ENCODE measurements at regions not wholly inside any gene's neighbourhood (a gene's known extent, or its start where the extent isn't known, plus 50 kb on each side); places are given as distances from the start of the nearest gene placed in this dataset.
"Not testable (repeated sequence)": the region's sequence is repeated elsewhere in the genome, so short reads cannot be mapped to it uniquely, and the experiment has no call there.

GRCh38 chr9:62798884-62799850, 1609.3 kb downstream of the SPATA31A7 start:
- H3K4me3 ChIP-seq (replicated peaks in 1 of 2; ENCODE audit: low read depth in 2 of 2, low read length in 2 of 2), result peak overlapping the region; percentile 32 to 64
- DNase-seq (ENCODE audit: low read depth in 2 of 2), result peak; percentile 21 to 51

- peak; percentile 13 to 14 for DNase-seq (ENCODE audit: low read depth in 2 of 2)
- peak overlapping the region; percentile 32 to 64 for H3K4me3 ChIP-seq (replicated peaks in 1 of 2; ENCODE audit: low read depth in 2 of 2, low read length in 2 of 2)
Measured at GRCh38 chr9:62799851-62800371, 1610.1 kb downstream of the SPATA31A7 start.

- peak; percentile 23 to 37 for DNase-seq (ENCODE audit: low read depth in 2 of 2)
- H3K4me3 ChIP-seq (replicated peaks in 1 of 2; ENCODE audit: low read depth in 2 of 2, low read length in 2 of 2), result peak overlapping the region; percentile 32 to 64
Measured at GRCh38 chr9:62800451-62801371, 1610.9 kb downstream of the SPATA31A7 start.

GRCh38 chr9:62801372-62801811, 1611.6 kb downstream of the SPATA31A7 start:
- H3K4me3 ChIP-seq (replicated peaks in 1 of 2; ENCODE audit: low read depth in 2 of 2, low read length in 2 of 2), result peak overlapping the region; percentile 57 to 64
- DNase-seq (ENCODE audit: low read depth in 2 of 2), result not testable (repeated sequence)

- peak overlapping the region; percentile 57 to 64 for H3K4me3 ChIP-seq (replicated peaks in 1 of 2; ENCODE audit: low read depth in 2 of 2, low read length in 2 of 2)
- DNase-seq (ENCODE audit: low read depth in 2 of 2), result peak; percentile 77 to 88
Measured at GRCh38 chr9:62801961-62802718, 1612.3 kb downstream of the SPATA31A7 start.

- peak overlapping the region; percentile 57 to 64 for H3K4me3 ChIP-seq (replicated peaks in 1 of 2; ENCODE audit: low read depth in 2 of 2, low read length in 2 of 2)
- not testable (repeated sequence) for DNase-seq (ENCODE audit: low read depth in 2 of 2)
Measured at GRCh38 chr9:62802719-62803079, 1612.9 kb downstream of the SPATA31A7 start.

GRCh38 chr9:62803099-62803498, 1613.3 kb downstream of the SPATA31A7 start:
- not testable (repeated sequence) for H3K4me3 ChIP-seq (replicated peaks in 1 of 2; ENCODE audit: low read depth in 2 of 2, low read length in 2 of 2); DNase-seq (ENCODE audit: low read depth in 2 of 2)

GRCh38 chr9:62804314-62804713, 1614.5 kb downstream of the SPATA31A7 start:
- DNase-seq (ENCODE audit: low read depth in 2 of 2); H3K4me3 ChIP-seq (replicated peaks in 1 of 2; ENCODE audit: low read depth in 2 of 2, low read length in 2 of 2): not testable (repeated sequence)

- H3K4me3 ChIP-seq (replicated peaks in 1 of 2; ENCODE audit: low read depth in 2 of 2, low read length in 2 of 2); DNase-seq (ENCODE audit: low read depth in 2 of 2): not testable (repeated sequence)
Measured at GRCh38 chr9:62807424-62807823, 1617.6 kb downstream of the SPATA31A7 start.

- H3K4me3 ChIP-seq (replicated peaks in 1 of 2; ENCODE audit: low read depth in 2 of 2, low read length in 2 of 2); DNase-seq (ENCODE audit: low read depth in 2 of 2): not testable (repeated sequence)
Measured at GRCh38 chr9:62808081-62808480, 1618.2 kb downstream of the SPATA31A7 start.

- not testable (repeated sequence) for DNase-seq (ENCODE audit: low read depth in 2 of 2); H3K4me3 ChIP-seq (replicated peaks in 1 of 2; ENCODE audit: low read depth in 2 of 2, low read length in 2 of 2)
Measured at GRCh38 chr9:62810318-62810717, 1620.5 kb downstream of the SPATA31A7 start.

- not testable (repeated sequence) for H3K4me3 ChIP-seq (replicated peaks in 1 of 2; ENCODE audit: low read depth in 2 of 2, low read length in 2 of 2)
Measured at GRCh38 chr9:62810811-62811315, 1621.0 kb downstream of the SPATA31A7 start.

GRCh38 chr9:62815436-62815835, 1625.6 kb downstream of the SPATA31A7 start:
- not testable (repeated sequence) for DNase-seq (ENCODE audit: low read depth in 2 of 2); H3K4me3 ChIP-seq (replicated peaks in 1 of 2; ENCODE audit: low read depth in 2 of 2, low read length in 2 of 2)

More at GRCh38 chr9:62810811-62811315, 1621.0 kb downstream of the SPATA31A7 start:
- not testable (repeated sequence) for DNase-seq (ENCODE audit: low read depth in 2 of 2)

GRCh38 chr9:62816331-62816730, 1626.5 kb downstream of the SPATA31A7 start:
- DNase-seq (ENCODE audit: low read depth in 2 of 2); H3K4me3 ChIP-seq (replicated peaks in 1 of 2; ENCODE audit: low read depth in 2 of 2, low read length in 2 of 2): not testable (repeated sequence)

- not testable (repeated sequence) for DNase-seq (ENCODE audit: low read depth in 2 of 2)
Measured at GRCh38 chr9:62817214-62817613, 1627.4 kb downstream of the SPATA31A7 start.

GRCh38 chr9:62822185-62822584, 1632.3 kb downstream of the SPATA31A7 start:
- DNase-seq (ENCODE audit: low read depth in 2 of 2), result not testable (repeated sequence)

More at GRCh38 chr9:62817214-62817613, 1627.4 kb downstream of the SPATA31A7 start:
- H3K4me3 ChIP-seq (replicated peaks in 1 of 2; ENCODE audit: low read depth in 2 of 2, low read length in 2 of 2), result not testable (repeated sequence)

More at GRCh38 chr9:62822185-62822584, 1632.3 kb downstream of the SPATA31A7 start:
- not testable (repeated sequence) for H3K4me3 ChIP-seq (replicated peaks in 1 of 2; ENCODE audit: low read depth in 2 of 2, low read length in 2 of 2)

Data from cardiac fibroblast (primary cell).